ENCODE measurements at regions not wholly inside any gene's neighbourhood (a gene's known extent, or its start where the extent isn't known, plus 50 kb on each side); places are given as distances from the start of the nearest gene placed in this dataset.

DNA sequence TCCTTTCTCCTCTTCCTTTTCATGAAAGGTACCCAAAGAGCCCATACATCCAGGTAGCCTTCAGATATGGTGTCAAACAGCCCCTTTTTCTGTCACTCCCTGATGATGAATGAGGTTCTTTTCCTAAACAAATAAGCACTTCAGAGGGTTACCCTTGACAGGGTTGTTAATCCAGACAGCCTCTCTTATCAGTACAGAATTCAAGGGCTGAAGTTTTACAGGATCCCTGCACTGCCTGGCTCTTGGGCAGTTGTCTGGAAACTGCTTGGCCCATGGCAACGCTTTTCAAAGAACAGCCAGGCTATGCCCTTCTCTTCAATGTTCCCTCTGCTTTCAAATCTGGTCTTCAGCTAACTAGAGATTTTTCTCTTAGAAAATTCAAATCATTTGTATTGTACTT is 352.6 kb upstream of the FAM241A start:
- Histone ChIP-seq H3K9me1 (ENCODE audit: control insufficient read depth, insufficient read depth, low read length) (no peaks in the 10 kb centered on the region), H3K9ac (ENCODE audit: insufficient read depth in 1 of 2, low read depth in 2 of 2, low read length in 2 of 2) (no peak overlapping the region), H3K4me3 (no peak overlapping the region), H3K27ac (ENCODE audit: extremely low read depth, low read depth, low read length) (no peak overlapping the region), H2AFZ (ENCODE audit: low read depth, low read length) (no peak overlapping the region), H3K79me2 (ENCODE audit: control insufficient read depth, insufficient read depth, low read length) (no peaks in the 10 kb centered on the region), H3K9me3 (replicated peaks; ENCODE audit: control insufficient read depth, insufficient read depth, low read depth, low read length) (no peaks in the 10 kb centered on the region), H3K4me1 (replicated peaks in 1 of 2; ENCODE audit: control insufficient read depth in 2 of 2, insufficient read depth in 2 of 2, low read length in 2 of 2) (no peaks in the 10 kb centered on the region), H3K27me3 (ENCODE audit: control insufficient read depth in 2 of 2, insufficient read depth in 2 of 2, low read length in 2 of 2) (no peaks in the 10 kb centered on the region), H3K4me2 (ENCODE audit: insufficient read depth, low read length) (no peak overlapping the region), H4K20me1 (replicated peaks; ENCODE audit: control insufficient read depth, insufficient read depth, low read length) (no peaks in the 10 kb centered on the region), H3K36me3 (ENCODE audit: control insufficient read depth, insufficient read depth, low read length) (no peaks in the 10 kb centered on the region)
- TF ChIP-seq CREM (IDR thresholded peaks at IDR 0.05; ENCODE audit: low read depth) (no peak), STAT5A (IDR thresholded peaks at IDR 0.05; ENCODE audit: borderline replicate concordance, low read length) (no peak), HMGN3 (IDR thresholded peaks at IDR 0.05; ENCODE audit: borderline replicate concordance, extremely low read depth, insufficient read length, low read depth, low read length) (no peak), U2AF2 (optimal IDR thresholded peaks at IDR 0.05; ENCODE audit: low read depth, low read length) (no peak), CXXC5 (CRISPR knock-in tag; IDR thresholded peaks at IDR 0.05) (no peak), GTF2A2 (tag; IDR thresholded peaks at IDR 0.05) (no peak), GATAD2A (IDR thresholded peaks at IDR 0.05) (no peak), KAT8 (IDR thresholded peaks at IDR 0.05; ENCODE audit: low read depth) (no peak), EP300 (IDR thresholded peaks at IDR 0.05; ENCODE audit: low read length) (no peak), ZNF707 (CRISPR knock-in tag; conservative IDR thresholded peaks at IDR 0.05) (no peak)
- TF ChIP-seq, protein P1, sequence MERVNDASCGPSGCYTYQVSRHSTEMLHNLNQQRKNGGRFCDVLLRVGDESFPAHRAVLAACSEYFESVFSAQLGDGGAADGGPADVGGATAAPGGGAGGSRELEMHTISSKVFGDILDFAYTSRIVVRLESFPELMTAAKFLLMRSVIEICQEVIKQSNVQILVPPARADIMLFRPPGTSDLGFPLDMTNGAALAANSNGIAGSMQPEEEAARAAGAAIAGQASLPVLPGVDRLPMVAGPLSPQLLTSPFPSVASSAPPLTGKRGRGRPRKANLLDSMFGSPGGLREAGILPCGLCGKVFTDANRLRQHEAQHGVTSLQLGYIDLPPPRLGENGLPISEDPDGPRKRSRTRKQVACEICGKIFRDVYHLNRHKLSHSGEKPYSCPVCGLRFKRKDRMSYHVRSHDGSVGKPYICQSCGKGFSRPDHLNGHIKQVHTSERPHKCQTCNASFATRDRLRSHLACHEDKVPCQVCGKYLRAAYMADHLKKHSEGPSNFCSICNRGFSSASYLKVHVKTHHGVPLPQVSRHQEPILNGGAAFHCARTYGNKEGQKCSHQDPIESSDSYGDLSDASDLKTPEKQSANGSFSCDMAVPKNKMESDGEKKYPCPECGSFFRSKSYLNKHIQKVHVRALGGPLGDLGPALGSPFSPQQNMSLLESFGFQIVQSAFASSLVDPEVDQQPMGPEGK (CRISPR knock-in tag; IDR thresholded peaks at IDR 0.05; ENCODE audit: borderline replicate concordance) = no peak
- POLR2A ChIA-PET = no interaction called here
- FAIRE-seq = no peak
- WGBS (ENCODE audit: insufficient coverage, low coverage, missing lambda C conversion rate) = 0% methylated on average over 1 of the region's 1 CpG
- ATAC-seq = no peak
- CTCF ChIA-PET (ENCODE audit: low intra/inter-chr PET ratio) = no interaction called here
- intact Hi-C loops (cut with micrococcal nuclease) (no loop called here), in situ Hi-C loops (cut with MboI) (no loop called here)
- BruUV-seq (replicated peaks) = no TSS peak
- DNase-seq (ENCODE audit: extremely low read depth in 1 of 4, low spot score in 3 of 4) = no peak
